NCI-H446 (cell line): ENCODE measurements at regions not wholly inside any gene's neighbourhood (a gene's known extent, or its start where the extent isn't known, plus 50 kb on each side); places are given as distances from the start of the nearest gene placed in this dataset.
"Not testable (repeated sequence)": the region's sequence is repeated elsewhere in the genome, so short reads cannot be mapped to it uniquely, and the experiment has no call there.

ENCODE experiments used
- DNase-seq, 2 experiments: peaks; one replicate each; lab custom pipeline; 2025; lab: John Stamatoyannopoulos, UW

- no peak for DNase-seq
Observed at GRCh38 chr5:162796507-162796906, 640.9 kb upstream of the CCNG1 start.

DNA sequence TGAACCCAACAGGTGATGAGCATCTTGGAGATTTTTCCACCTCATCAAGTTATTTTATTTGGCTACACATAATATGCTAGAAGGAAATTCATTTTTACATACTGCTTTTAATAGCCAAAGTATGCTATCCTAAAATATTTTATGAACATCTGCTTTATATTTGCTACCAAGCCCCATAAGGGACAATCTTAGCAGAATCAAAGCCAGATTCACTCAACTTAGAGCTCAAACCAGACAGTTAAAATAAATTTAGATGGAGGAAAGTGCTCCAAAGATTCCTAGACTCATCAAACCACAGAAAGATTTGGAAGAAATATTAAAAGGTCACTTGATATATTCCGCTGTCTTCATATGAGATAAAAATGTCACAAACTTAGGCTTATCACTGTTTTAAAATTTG is 637.1 kb upstream of the CCNG1 start:
- DNase-seq, result no peak

- DNase-seq, result peak in 1 of 2 experiments; percentile 29
Observed at GRCh38 chr5:162801235-162801634, 636.2 kb upstream of the CCNG1 start.

DNA sequence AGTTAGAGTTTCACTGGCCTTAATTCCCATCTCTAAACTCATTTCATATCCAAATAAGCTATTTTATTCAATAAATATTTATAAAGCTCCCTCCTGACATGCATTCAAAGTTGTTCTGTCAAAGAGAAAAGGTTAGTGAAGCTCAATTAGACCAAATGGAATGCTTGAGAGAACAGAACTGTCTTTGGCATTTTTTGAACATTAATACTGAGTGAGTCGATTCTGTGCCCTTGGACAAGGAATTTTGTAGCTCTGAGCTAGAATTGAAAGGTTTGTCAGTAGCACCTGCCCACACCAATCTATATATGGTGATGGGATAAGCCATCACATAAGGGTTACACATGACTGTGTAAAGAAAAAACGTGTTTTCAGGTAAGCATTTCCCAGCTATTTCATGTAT is 631.2 kb upstream of the CCNG1 start:
- DNase-seq, result no peak

- DNase-seq, result no peak
Observed at GRCh38 chr5:162811071-162811470, 626.3 kb upstream of the CCNG1 start.

GRCh38 chr5:162816816-162817215 is 620.6 kb upstream of the CCNG1 start:
- DNase-seq, result no peak

- no peak for DNase-seq
Observed at GRCh38 chr5:162817364-162817763, 620.0 kb upstream of the CCNG1 start.

DNA sequence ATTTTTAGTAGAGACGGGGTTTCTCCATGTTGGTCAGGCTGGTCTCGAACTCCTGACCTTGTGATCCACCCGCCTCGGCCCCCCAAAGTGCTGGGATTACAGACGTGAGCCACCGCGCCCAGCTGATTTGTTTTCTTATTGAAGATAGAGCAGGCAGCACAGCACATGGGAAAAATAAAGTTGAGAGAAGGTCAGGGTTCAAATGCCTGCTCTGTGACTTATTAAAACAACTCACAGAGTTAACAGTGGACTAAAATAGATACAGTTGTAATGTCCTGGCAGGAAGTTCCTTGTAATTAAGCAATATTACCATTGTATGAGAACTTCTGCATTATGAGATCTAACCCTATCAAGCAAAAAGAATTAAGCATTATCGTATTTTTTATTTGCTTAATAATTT is 615.7 kb upstream of the CCNG1 start:
- DNase-seq, result not testable (repeated sequence)

DNA sequence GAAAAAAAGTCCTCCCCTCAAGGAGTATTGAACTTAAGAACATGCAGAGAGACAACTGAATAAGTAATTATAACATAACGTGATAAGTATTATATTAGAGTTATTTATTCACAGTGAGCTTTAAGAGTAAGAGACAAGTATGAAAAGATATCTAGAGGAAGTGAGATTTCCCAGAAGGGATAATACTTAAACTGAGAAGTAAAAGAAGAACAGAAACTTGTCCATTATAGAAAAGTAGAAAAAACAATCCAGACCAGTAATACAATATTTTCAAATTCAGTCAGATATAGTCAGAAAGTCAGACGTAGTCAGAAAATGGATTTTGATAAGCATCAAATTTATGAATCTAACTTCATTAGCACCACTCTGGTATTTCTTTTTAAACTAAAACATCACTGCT is 613.0 kb upstream of the CCNG1 start:
- DNase-seq, result no peak

GRCh38 chr5:162837155-162837554 is 600.2 kb upstream of the CCNG1 start:
- DNase-seq, result no peak

- DNase-seq, result no peak
Observed at GRCh38 chr5:162842727-162843126, 594.7 kb upstream of the CCNG1 start.

DNA sequence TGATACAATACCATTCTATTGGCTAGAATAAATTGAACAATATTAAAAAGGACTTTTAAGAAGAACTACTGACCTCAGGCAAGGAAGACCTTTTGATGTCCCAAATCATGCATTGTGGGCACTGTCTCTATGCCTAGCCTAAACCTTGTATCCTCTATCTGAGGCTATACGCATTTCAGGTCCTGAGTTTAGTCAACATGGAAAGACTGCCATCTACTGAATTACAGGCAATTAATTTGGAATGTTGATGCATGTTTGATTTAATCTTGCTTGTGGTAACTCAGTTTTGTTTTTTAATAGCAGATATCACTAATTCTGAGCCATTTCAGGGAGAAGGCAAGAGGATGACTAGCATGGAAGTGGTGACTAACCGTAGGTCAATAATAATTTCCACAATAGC is 585.3 kb upstream of the CCNG1 start:
- peak; percentile 8 to 10 for DNase-seq

DNA sequence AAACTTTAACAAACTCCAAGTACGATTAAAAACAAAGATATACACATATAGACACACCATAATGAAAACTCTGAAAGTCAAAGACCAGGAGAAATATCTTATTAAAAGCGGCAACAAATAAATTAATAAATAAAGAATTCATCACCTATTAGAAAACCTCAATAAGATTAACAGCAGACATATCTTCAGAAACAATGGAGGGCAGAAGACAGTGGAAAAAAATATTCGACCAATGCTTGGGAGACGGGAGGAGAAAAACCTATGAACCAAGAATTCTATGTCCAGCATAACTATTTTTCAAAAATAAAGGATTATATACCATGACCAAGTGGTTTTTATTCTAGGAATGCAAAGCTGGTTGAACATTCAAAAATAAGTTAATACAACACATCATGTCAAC is 578.6 kb upstream of the CCNG1 start:
- no peak for DNase-seq

DNA sequence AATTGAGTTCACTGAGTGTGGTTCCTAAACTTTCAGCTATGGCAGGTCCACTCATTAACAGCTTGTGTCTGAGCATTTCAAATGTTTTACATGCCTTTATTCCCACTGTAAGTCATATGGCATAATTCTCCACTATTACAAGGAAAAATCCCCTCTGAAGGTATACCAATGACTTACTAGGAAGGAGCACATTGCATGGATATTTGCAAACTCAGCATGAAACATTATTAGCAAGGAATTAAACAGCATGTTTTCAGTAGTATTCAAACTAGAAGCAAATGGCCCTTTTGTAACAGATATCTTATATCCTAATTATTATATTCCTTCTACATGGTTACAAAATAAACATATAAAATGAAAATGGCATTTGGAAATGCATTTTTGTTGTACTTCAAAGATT is 566.4 kb upstream of the CCNG1 start:
- DNase-seq, result no peak

GRCh38 chr5:162882629-162883028 is 554.8 kb upstream of the CCNG1 start:
- DNase-seq, result no peak

DNA sequence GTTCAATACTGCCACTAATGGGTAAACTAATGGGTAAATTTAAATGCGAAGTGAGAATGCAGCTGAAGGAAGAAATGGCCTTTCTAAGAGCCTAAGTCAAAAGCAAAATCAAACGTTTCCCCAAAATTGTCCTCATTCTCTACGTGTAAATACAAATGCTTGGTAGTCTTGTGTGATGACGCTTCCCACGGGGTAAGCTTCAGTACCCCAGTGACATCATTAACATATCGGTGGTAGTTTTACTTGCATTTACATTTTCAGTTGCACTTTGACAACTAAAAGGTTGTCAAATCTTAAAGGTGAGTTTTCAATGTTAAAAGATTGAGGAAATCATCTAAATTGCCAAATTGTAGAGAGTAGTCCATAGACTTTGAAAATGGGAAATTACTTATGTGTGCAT is 550.7 kb upstream of the CCNG1 start:
- no peak for DNase-seq

- DNase-seq, result no peak
Observed at GRCh38 chr5:162888268-162888667, 549.1 kb upstream of the CCNG1 start.

- DNase-seq, result peak; percentile 3 to 30
Observed at GRCh38 chr5:162911873-162912272, 525.5 kb upstream of the CCNG1 start.

- DNase-seq, result no peak
Observed at GRCh38 chr5:162916368-162916767, 521.0 kb upstream of the CCNG1 start.

DNA sequence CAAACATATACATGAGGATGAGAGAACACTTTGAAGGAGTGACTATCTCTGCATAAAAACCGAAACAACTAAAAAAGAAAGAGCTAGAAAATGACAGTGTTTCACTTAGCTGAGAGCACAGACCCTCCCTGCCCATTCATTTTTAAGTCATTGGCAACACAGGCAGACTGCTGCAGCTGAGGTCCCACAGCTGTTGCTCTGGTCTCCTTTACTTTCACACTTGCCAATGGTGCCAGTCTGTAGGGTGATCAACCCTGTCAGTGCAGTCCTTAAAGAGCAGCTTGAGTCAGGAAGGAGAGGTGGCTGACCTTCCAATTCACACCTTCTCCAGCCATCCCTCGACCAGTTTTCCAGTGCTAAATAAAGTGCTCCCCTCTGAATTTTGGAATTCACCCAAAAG is 508.3 kb upstream of the CCNG1 start:
- DNase-seq, result no peak

DNA sequence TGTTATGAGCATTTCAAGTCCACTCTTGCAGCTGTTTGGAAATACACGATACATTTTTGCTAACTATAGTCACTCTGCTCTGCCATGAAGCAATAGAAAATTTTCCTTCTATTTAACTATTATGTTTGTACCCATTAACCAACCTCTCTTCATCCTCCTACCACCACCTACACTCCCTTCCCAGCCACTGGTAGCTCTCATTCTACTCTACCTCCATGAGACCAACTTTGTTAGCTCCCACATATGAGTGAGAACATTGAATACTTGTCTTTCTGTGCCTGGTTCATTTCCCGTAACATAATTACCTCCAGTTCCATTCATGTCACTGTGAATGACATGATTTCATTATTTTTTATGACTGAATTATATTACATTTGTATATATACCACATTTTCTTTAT is 505.9 kb upstream of the CCNG1 start:
- DNase-seq, result no peak

- DNase-seq, result no peak
Observed at GRCh38 chr5:162939991-162940390, 497.4 kb upstream of the CCNG1 start.

DNA sequence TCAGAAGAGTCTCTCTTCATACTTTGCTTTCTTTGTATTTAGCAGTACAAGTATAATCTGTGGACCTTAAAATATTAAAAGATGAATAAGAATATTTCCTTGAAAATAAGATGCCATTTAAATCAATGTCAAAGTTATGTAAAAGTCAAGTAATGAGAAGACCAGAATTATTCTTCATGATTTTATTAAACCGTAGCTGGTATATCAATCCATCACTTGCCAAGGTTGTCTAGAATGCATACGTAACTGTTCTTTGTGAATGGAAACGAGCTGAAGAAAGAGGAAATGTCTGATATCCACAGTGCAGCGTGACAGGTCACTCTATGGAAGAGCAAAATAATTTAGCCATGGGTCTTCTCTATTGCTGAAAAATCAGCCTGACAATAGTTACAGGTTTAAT is 488.7 kb upstream of the CCNG1 start:
- no peak for DNase-seq

GRCh38 chr5:162956570-162956969 is 480.8 kb upstream of the CCNG1 start:
- no peak for DNase-seq

DNA sequence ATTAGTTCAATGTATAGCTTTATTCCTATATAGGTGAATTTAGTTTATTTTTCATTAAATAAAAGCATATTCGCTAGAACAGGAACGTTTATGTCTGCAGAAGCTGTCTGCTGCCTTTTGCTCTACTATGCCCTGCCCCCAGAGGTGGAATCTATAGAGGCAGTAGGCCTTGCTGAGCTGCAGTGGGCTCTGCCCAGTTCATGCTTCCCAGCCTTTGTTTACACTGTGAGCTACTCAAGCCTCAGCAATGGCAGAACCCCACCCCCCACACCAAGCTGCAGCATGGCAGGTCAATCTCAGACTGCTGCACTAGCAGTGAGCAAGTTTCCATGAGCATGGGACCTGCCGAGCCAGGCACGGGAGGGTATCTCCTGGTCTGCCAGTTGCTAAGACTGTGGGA is 473.3 kb upstream of the CCNG1 start:
- not testable (repeated sequence) for DNase-seq
